ENCODE measurements at regions not wholly inside any gene's neighbourhood (a gene's known extent, or its start where the extent isn't known, plus 50 kb on each side); places are given as distances from the start of the nearest gene placed in this dataset.
"Not testable (repeated sequence)": the region's sequence is repeated elsewhere in the genome, so short reads cannot be mapped to it uniquely, and the experiment has no call there.

GRCh38 chr18:46179306-46179705, 75.1 kb downstream of the HAUS1 start:
- in situ Hi-C loops (cut with HindIII; ENCODE audit: low pct_unique_long_range_greater_than_20kb, low sequenced_read_pairs): no loop called here
- DNase-seq (ENCODE audit: low read depth in 1 of 2, low spot score in 1 of 2): no peak
- no peak for TF ChIP-seq JUND (IDR thresholded peaks at IDR 0.05; ENCODE audit: low read depth)

- DNase-seq (ENCODE audit: low read depth in 1 of 2, low spot score in 1 of 2): no peak
- in situ Hi-C loops (cut with HindIII; ENCODE audit: low pct_unique_long_range_greater_than_20kb, low sequenced_read_pairs): no loop called here
- TF ChIP-seq JUND (IDR thresholded peaks at IDR 0.05; ENCODE audit: low read depth): no peak
These were observed 78.6 kb downstream of the HAUS1 start for GRCh38 chr18:46182633-46183358.

DNA sequence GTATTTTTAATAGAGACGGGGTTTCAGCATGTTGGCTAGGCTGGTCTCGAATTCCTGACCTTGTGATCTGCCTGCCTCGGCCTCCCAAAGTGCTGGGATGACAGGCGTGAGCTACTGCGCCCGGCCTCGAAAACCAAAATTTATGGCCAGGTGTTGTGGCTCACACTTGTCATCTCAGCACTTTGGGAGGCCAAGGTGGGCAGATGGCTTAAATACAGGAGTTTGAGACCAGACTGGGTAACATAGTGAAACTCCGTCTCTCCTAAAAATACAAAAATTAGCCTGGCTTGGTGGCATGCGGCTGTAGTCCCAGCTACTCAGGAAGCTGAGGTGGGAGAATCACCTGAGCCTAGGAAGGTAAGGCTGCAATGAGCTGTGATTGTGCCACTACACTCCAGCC, 80.1 kb downstream of the HAUS1 start:
- DNase-seq (ENCODE audit: low read depth in 1 of 2, low spot score in 1 of 2); in situ Hi-C loops (cut with HindIII; ENCODE audit: low pct_unique_long_range_greater_than_20kb, low sequenced_read_pairs): not testable (repeated sequence)

DNA sequence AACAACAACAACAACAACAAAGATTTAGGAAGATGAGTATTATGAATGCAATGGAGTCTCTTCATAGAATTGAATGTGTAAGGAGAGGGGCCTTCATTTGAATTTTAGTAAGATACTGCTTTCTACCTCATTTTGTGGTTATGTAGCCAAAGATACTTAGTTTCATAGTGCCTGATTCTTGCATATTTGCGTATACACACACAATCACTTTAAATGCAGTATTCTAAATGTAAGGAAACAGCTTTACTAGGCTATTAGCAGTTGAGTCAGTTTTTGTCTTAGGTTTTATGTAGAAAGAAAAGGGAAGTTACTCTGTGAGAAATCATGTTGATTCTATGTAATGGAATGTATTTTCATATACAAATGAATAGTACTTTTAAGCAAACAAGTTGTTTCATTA, 80.5 kb downstream of the HAUS1 start:
- no peak for TF ChIP-seq JUND (IDR thresholded peaks at IDR 0.05; ENCODE audit: low read depth)
- in situ Hi-C loops (cut with HindIII; ENCODE audit: low pct_unique_long_range_greater_than_20kb, low sequenced_read_pairs): no loop called here
- no peak for DNase-seq (ENCODE audit: low read depth in 1 of 2, low spot score in 1 of 2)

- no peak for TF ChIP-seq JUND (IDR thresholded peaks at IDR 0.05; ENCODE audit: low read depth)
- in situ Hi-C loops (cut with HindIII; ENCODE audit: low pct_unique_long_range_greater_than_20kb, low sequenced_read_pairs): no loop called here
- no peak for DNase-seq (ENCODE audit: low read depth in 1 of 2, low spot score in 1 of 2)
These were observed 86.5 kb downstream of the HAUS1 start for GRCh38 chr18:46190667-46191066.

GRCh38 chr18:46196627-46197243, 92.5 kb downstream of the HAUS1 start:
- no peak for TF ChIP-seq JUND (IDR thresholded peaks at IDR 0.05; ENCODE audit: low read depth)
- in situ Hi-C loops (cut with HindIII; ENCODE audit: low pct_unique_long_range_greater_than_20kb, low sequenced_read_pairs): no loop called here
- DNase-seq (ENCODE audit: low read depth in 1 of 2, low spot score in 1 of 2): no peak

GRCh38 chr18:46199515-46200147, 95.4 kb downstream of the HAUS1 start:
- DNase-seq (ENCODE audit: low read depth in 1 of 2, low spot score in 1 of 2): peak in 1 of 2 experiments; percentile 23
- TF ChIP-seq JUND (IDR thresholded peaks at IDR 0.05; ENCODE audit: low read depth): no peak

GRCh38 chr18:46200178-46201055, 96.2 kb downstream of the HAUS1 start:
- DNase-seq (ENCODE audit: low read depth in 1 of 2, low spot score in 1 of 2); in situ Hi-C loops (cut with HindIII; ENCODE audit: low pct_unique_long_range_greater_than_20kb, low sequenced_read_pairs): not testable (repeated sequence)

More at GRCh38 chr18:46199515-46200147, 95.4 kb downstream of the HAUS1 start:
- in situ Hi-C loops (cut with HindIII; ENCODE audit: low pct_unique_long_range_greater_than_20kb, low sequenced_read_pairs): no loop called here

- TF ChIP-seq JUND (IDR thresholded peaks at IDR 0.05; ENCODE audit: low read depth): no peak
- in situ Hi-C loops (cut with HindIII; ENCODE audit: low pct_unique_long_range_greater_than_20kb, low sequenced_read_pairs): no loop called here
- DNase-seq (ENCODE audit: low read depth in 1 of 2, low spot score in 1 of 2): no peak
These were observed 100.0 kb downstream of the HAUS1 start for GRCh38 chr18:46204143-46204542.

DNA sequence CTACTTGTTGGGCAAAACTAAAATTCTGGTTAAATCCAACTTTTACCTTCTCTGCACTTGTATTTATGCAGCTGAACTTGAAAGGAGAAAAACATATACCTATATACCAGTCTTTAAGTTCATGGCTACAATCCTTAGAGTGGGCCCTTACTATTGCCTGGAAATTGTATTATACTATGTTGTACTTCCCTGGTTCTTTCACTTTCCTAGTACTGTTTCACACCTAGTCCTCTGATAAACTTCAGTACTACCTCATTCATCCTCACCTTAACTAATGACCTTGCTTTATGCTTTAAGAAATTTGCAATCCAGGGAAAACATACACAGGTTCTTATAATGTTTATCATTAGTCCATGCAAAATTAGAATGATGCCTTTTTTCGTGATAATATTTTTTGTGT, 103.8 kb downstream of the HAUS1 start:
- in situ Hi-C loops (cut with HindIII; ENCODE audit: low pct_unique_long_range_greater_than_20kb, low sequenced_read_pairs): no loop called here
- TF ChIP-seq JUND (IDR thresholded peaks at IDR 0.05; ENCODE audit: low read depth): no peak
- DNase-seq (ENCODE audit: low read depth in 1 of 2, low spot score in 1 of 2): no peak

DNA sequence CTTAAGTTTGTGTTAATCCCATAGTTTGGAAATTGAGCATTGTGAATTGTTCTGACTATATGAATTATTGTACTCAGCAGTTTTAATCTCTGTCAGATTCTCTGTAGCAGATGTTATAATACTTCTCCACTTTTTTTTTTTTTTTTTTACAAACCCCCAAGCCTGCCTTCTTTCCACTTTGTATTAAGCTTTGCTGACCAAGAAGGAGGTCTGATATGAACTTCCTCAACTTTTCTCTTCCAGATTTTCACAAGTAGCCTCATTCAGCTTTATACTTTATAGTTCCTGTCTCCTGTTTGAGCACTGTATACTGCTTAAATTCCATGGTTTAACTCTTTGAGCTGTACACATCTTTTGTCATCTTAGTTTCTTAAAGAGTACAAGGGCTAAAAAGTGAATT, 105.0 kb downstream of the HAUS1 start:
- no peak for DNase-seq (ENCODE audit: low read depth in 1 of 2, low spot score in 1 of 2)
- in situ Hi-C loops (cut with HindIII; ENCODE audit: low pct_unique_long_range_greater_than_20kb, low sequenced_read_pairs): no loop called here
- no peak for TF ChIP-seq JUND (IDR thresholded peaks at IDR 0.05; ENCODE audit: low read depth)

DNA sequence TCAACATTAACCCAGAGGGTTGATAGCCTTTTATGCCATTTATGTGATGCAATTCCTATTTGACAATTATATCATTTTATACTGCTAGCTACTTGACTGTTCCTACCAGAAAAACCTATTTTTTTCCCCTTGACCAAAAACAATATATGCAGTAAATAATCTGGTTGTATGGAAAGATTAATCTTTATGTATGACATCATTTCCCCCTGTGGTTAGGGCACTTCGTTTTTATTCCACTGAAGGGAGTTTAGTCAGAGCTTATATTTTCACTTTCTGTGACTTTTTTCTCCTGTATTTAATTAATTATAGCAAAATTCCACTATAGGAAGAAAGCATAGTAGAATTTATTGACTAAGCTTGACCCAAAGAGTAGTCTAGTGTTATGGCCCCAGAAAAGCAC, 107.6 kb downstream of the HAUS1 start:
- in situ Hi-C loops (cut with HindIII; ENCODE audit: low pct_unique_long_range_greater_than_20kb, low sequenced_read_pairs): no loop called here
- DNase-seq (ENCODE audit: low read depth in 1 of 2, low spot score in 1 of 2): no peak
- TF ChIP-seq JUND (IDR thresholded peaks at IDR 0.05; ENCODE audit: low read depth): no peak

Data from T47D (cell line).